SK-N-MC (cell line): ENCODE measurements at regions not wholly inside any gene's neighbourhood (a gene's known extent, or its start where the extent isn't known, plus 50 kb on each side); places are given as distances from the start of the nearest gene placed in this dataset.

Experiments used
- EZH2 ChIP-seq: fragments of 200-600 bp; sonication (generic); IDR thresholded peaks from one replicate; pipeline ENCODE4 v1.6.1; 2017; ENCODE audit warnings: antibody characterized with exemption
- POLR2AphosphoS5 ChIP-seq: IDR thresholded peaks from 2 replicates; pipeline ENCODE4 v1.6.1; 2012; ENCODE audit warnings: mild to moderate bottlenecking, low read depth, low read length, borderline replicate concordance

GRCh38 chr12:46693034-46693433, 132.8 kb downstream of the SLC38A4 start:
- TF ChIP-seq POLR2AphosphoS5 (no peak), EZH2 (no peak)
